ENCODE measurements at regions not wholly inside any gene's neighbourhood (a gene's known extent, or its start where the extent isn't known, plus 50 kb on each side); places are given as distances from the start of the nearest gene placed in this dataset.

GRCh38 chr4:180817529-180817928 lies 1425.7 kb upstream of the TENM3 start:
- no peak overlapping the region for H2BK5ac ChIP-seq (ENCODE audit: low read depth, low read length, poor library complexity, severe bottlenecking)
- intact Hi-C loops (cut with micrococcal nuclease): no loop called here
- BruUV-seq (replicated peaks): no TSS peak
- no peak overlapping the region for H4K91ac ChIP-seq (ENCODE audit: insufficient read depth, low read depth, low read length)
- in situ Hi-C loops (cut with MboI; ENCODE audit: low sequenced_read_pairs): no loop called here
- H3K4me2 ChIP-seq (ENCODE audit: low read depth, low read length): no peak overlapping the region
- no peaks in the 10 kb centered on the region for H3K9me1 ChIP-seq (ENCODE audit: insufficient read depth, low read length)
- H3K9ac ChIP-seq (ENCODE audit: low read depth, low read length): no peak overlapping the region
- TF ChIP-seq RAD21 (IDR thresholded peaks at IDR 0.05; ENCODE audit: low read length) (no peak), FOS (IDR thresholded peaks at IDR 0.05; ENCODE audit: low read depth, low read length) (no peak), USF2 (IDR thresholded peaks at IDR 0.05; ENCODE audit: low read depth, low read length) (no peak), ELK1 (IDR thresholded peaks at IDR 0.05; ENCODE audit: borderline replicate concordance, low read depth, low read length) (no peak), CEBPB (IDR thresholded peaks at IDR 0.05; ENCODE audit: low read depth, low read length) (no peak), CTCF (conservative IDR thresholded peaks at IDR 0.05; ENCODE audit: low read depth, low read length) (no peak)
- H3K36me3 ChIP-seq (ENCODE audit: control insufficient read depth, insufficient read depth, low read length): no peaks in the 10 kb centered on the region
- H3K56ac ChIP-seq (ENCODE audit: extremely low read depth, insufficient read depth, low read length): no peak overlapping the region
- H2BK15ac ChIP-seq (ENCODE audit: low read depth, low read length): no peak overlapping the region
- no peak overlapping the region for H3K23ac ChIP-seq (ENCODE audit: low read depth, low read length)
- dilution Hi-C loops (cut with HindIII; ENCODE audit: low sequenced_read_pairs, unreplicated experiment): no loop called here
- H2BK120ac ChIP-seq (ENCODE audit: low read depth, low read length): no peak overlapping the region
- no peaks in the 10 kb centered on the region for H3K9me3 ChIP-seq (ENCODE audit: control insufficient read depth, insufficient read depth, low read length)
- no peak overlapping the region for H2BK20ac ChIP-seq (ENCODE audit: low read depth, low read length)
- H4K20me1 ChIP-seq (ENCODE audit: insufficient read depth, low read length): no peaks in the 10 kb centered on the region
- H3K79me1 ChIP-seq (ENCODE audit: low read depth in 1 of 2, low read length in 2 of 2): no peaks in the 10 kb centered on the region
- H2AK9ac ChIP-seq (replicated peaks; ENCODE audit: low read depth, low read length, poor library complexity): no peak overlapping the region
- ChIA-PET CTCF (no interaction called here), POLR2A (ENCODE audit: unreplicated experiment) (no interaction called here)
- no peak overlapping the region for H4K5ac ChIP-seq (ENCODE audit: low read depth, low read length)
- H3K14ac ChIP-seq (replicated peaks; ENCODE audit: low read depth, low read length): no peak overlapping the region
- no peak overlapping the region for H2AK5ac ChIP-seq (ENCODE audit: low read depth, low read length)
- H3K4me3 ChIP-seq (ENCODE audit: insufficient read depth, low read depth, low read length): no peak overlapping the region
- no peak overlapping the region for H2AFZ ChIP-seq (replicated peaks; ENCODE audit: low read length, poor library complexity)
- H3K27ac ChIP-seq (ENCODE audit: insufficient read depth, low read length): no peak overlapping the region
- no peak overlapping the region for H4K8ac ChIP-seq (ENCODE audit: low read depth in 2 of 2, low read length in 2 of 2)
- no peak overlapping the region for H3K18ac ChIP-seq (ENCODE audit: low read depth, low read length)
- H3K4ac ChIP-seq (ENCODE audit: low read depth, low read length): no peak overlapping the region
- WGBS, 2 experiments (ENCODE audit: extremely low coverage in 2 of 2, insufficient read length in 1 of 2): 87% methylated on average over 3 of the region's 6 CpGs; no CpG with 5 or more reads in 1 of the 2 experiments
- DNase-seq (no peak), ATAC-seq (ENCODE audit: low read depth) (no peak)
- H3K4me1 ChIP-seq (ENCODE audit: control insufficient read depth, insufficient read depth, low read length): no peaks in the 10 kb centered on the region
- no peaks in the 10 kb centered on the region for H3K27me3 ChIP-seq (ENCODE audit: control insufficient read depth, insufficient read depth, low read length)

Data from IMR-90 (cell line).